ENCODE measurements at regions not wholly inside any gene's neighbourhood (a gene's known extent, or its start where the extent isn't known, plus 50 kb on each side); places are given as distances from the start of the nearest gene placed in this dataset.

DNA sequence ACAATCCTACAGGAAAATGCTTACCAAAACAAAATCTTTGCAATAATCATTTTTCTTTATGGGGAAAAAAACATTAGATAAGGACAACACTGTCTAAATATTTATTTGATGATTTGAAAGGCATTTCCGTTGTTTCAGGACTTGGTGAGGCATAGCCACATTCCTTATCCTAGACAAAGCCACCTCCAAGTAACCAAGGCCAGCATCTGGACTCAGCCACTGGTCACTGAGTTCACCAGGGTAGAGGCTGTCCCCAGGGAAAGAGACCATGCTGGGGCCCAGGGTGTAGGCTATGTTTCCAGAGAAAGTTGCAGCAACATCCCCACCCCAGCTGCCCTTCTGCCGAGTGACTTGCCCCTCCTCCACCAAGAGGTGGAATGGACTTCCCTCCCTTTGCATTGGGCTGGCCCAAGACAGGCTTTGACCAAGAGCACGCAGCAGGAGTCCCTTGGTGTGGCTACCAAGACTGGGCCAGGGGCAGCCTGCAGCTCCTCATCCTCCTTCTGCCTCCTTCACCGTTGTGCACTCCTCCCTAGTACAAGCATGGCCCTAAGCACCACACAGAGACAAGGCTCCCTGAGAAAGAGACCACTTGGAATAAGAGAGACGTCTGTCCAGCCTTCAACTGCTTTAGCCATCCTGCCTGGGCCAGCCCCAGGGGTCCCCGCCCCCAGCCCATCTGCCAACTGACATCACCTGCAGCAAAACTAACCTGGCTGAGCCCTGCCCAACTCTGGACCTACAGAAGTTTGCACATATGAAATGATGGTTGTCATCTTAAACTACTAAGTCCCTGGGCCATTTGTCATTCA lies 68.1 kb upstream of the SPIN1 start:
- POLR2A ChIA-PET, result no interaction called here
- H3K36me3 ChIP-seq (ENCODE audit: control insufficient read depth, insufficient read depth, low read length), result no peaks in the 10 kb centered on the region

DNA sequence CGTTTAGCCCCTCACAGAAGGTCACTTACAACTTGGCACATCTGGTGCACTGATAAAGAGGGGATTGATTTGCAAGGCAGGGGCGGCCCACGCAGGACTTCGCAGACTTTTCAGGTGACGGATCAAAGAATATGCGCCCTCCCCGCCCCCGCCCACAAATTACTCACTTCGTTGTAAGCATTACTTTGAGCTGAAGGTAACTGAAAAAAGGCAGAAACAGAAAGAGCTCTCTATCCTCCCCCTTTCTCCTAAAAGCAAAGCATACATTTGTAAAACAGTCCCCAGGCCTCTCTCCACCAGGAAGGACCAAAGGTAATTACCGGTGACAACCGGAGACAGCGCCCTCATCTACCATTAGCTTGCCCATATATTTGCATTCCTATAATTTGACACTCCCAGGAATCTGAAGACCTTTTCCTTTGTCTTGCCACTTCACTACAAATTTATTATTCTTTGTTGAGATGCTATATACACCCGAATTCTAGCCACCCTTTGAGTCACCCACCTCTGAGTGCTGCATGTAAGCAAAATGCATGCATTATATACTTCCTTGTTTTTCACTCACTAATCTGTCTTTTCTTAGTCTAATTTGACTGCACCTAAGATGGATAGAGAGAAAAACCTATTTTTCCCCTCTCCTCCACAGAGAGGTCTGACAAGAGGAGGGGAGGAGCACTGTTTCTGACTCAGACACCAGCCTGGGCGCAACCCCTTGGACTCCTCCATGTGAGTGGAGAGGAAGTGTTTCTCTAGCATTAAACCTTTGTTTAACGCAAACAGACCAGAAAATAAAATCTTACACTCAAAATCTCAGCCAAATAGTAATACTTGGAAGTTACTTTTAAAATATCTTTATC lies 74.7 kb upstream of the SPIN1 start:
- Histone ChIP-seq H3K36me3 (ENCODE audit: control insufficient read depth, insufficient read depth, low read length) (no peaks in the 10 kb centered on the region), H3K4me3 (ENCODE audit: low read depth, low read length) (no peak overlapping the region), H3K27me3 (ENCODE audit: control insufficient read depth, insufficient read depth, low read length) (no peaks in the 10 kb centered on the region)
- ChIA-PET CTCF (no interaction called here), POLR2A (no interaction called here)
- TF ChIP-seq, protein P1, sequence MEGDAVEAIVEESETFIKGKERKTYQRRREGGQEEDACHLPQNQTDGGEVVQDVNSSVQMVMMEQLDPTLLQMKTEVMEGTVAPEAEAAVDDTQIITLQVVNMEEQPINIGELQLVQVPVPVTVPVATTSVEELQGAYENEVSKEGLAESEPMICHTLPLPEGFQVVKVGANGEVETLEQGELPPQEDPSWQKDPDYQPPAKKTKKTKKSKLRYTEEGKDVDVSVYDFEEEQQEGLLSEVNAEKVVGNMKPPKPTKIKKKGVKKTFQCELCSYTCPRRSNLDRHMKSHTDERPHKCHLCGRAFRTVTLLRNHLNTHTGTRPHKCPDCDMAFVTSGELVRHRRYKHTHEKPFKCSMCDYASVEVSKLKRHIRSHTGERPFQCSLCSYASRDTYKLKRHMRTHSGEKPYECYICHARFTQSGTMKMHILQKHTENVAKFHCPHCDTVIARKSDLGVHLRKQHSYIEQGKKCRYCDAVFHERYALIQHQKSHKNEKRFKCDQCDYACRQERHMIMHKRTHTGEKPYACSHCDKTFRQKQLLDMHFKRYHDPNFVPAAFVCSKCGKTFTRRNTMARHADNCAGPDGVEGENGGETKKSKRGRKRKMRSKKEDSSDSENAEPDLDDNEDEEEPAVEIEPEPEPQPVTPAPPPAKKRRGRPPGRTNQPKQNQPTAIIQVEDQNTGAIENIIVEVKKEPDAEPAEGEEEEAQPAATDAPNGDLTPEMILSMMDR (IDR thresholded peaks at IDR 0.05; ENCODE audit: insufficient read depth, low read depth, low read length), result no peak
- no peak for DNase-seq (ENCODE audit: low read depth)

More for the DNA sequence above, 68.1 kb upstream of the SPIN1 start:
- DNase-seq (ENCODE audit: low read depth), result no peak
- TF ChIP-seq, protein P1 (IDR thresholded peaks at IDR 0.05; ENCODE audit: insufficient read depth, low read depth, low read length), result no peak
- no peak overlapping the region for H3K4me3 ChIP-seq (ENCODE audit: low read depth, low read length)
- CTCF ChIA-PET, result no interaction called here
- H3K27me3 ChIP-seq (ENCODE audit: control insufficient read depth, insufficient read depth, low read length), result no peaks in the 10 kb centered on the region

DNA sequence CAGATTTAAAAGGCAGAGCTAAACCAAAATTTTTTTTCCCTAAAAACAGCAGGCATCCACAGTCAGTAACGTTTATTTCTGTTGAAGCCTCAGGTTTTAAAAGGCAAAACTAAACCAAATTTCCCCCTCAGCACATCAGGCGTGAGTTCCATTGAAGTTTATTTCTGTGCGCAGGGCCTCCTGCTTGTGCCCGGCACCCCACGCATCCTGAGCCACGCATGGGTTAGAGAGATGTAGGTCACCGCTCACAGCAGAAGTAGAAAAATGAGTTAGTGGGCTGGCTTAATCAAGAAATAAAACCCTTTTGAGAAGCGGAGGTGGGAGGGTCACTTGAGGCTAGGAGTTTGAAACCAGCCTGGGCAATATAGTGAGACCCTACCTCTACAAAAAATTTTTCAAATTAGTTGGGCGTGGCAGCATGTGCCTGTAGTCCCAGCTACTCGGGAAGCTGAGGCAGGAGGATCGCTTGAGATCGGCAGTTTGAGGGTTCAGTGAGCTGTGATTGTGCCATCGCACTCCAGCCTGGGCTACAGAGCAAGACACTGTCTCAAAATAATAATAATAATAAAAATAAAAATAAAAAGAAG lies 75.6 kb upstream of the SPIN1 start:
- POLR2A ChIA-PET, result no interaction called here
- Histone ChIP-seq H3K27me3 (ENCODE audit: control insufficient read depth, insufficient read depth, low read length) (no peaks in the 10 kb centered on the region), H3K36me3 (ENCODE audit: control insufficient read depth, insufficient read depth, low read length) (no peaks in the 10 kb centered on the region), H3K4me3 (ENCODE audit: low read depth, low read length) (no peak overlapping the region)
- CTCF ChIA-PET, result no interaction called here
- no peak for DNase-seq (ENCODE audit: low read depth)
- TF ChIP-seq, protein P1 (IDR thresholded peaks at IDR 0.05; ENCODE audit: insufficient read depth, low read depth, low read length), result no peak

DNA sequence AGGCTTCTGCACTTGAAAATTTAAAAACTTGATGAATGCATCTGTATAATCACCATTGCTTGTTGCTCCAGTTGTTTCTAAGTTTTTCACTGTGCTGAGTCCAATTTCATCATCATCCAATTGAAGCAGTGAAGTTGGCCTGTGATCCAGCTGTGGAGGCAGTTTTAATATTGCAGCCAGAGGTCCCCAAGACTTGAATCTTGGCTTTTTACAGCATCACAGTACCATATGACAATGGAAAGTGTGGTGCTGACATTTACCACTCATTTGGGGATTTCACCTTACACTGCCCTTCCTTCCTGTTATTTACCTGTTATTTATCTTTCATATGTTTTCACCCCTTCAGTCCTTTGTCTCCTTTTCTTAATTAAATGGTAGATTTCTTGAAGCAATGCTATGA lies 76.2 kb upstream of the SPIN1 start:
- no peak for DNase-seq (ENCODE audit: low read depth)
- POLR2A ChIA-PET, result no interaction called here
- Histone ChIP-seq H3K36me3 (ENCODE audit: control insufficient read depth, insufficient read depth, low read length) (no peaks in the 10 kb centered on the region), H3K27me3 (ENCODE audit: control insufficient read depth, insufficient read depth, low read length) (no peaks in the 10 kb centered on the region), H3K4me3 (ENCODE audit: low read depth, low read length) (no peak overlapping the region)
- CTCF ChIA-PET, result no interaction called here
- TF ChIP-seq, protein P1 (IDR thresholded peaks at IDR 0.05; ENCODE audit: insufficient read depth, low read depth, low read length), result no peak

DNA sequence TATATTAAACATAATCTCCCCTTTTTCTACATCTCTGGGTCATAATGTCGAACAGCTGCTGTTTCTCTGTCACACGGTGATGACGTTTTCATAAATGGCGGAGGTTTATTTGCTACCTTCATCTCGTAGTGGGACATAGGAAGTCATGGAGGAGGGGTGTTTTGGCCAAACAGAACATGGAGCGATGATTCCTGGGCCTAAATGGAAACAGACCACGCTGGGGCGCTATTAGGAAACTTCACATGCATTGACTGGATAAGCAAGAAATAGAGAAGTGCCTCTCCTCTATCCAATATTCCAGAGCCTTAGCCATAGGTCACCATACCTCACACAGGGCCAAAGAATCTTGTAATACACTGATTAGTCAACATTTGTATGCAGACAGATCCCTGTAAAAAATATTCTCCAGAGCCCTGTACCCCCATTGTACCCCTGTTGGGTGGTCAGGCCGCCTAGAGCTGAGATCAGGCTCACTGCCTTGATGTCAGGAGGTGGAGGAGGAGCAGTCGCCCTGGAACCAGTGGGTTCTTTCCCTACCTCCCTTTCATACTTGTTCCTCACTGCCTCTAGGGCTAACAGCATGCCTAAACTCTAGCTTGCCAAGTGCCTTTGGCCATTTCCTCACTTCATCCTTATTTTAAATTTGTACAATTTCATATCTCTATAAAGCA lies 77.8 kb upstream of the SPIN1 start:
- Histone ChIP-seq H3K4me3 (ENCODE audit: low read depth, low read length) (no peak overlapping the region), H3K27me3 (ENCODE audit: control insufficient read depth, insufficient read depth, low read length) (no peaks in the 10 kb centered on the region), H3K36me3 (ENCODE audit: control insufficient read depth, insufficient read depth, low read length) (no peaks in the 10 kb centered on the region)
- ChIA-PET POLR2A (no interaction called here), CTCF (no interaction called here)
- DNase-seq (ENCODE audit: low read depth), result no peak
- TF ChIP-seq, protein P1 (IDR thresholded peaks at IDR 0.05; ENCODE audit: insufficient read depth, low read depth, low read length), result no peak

Data from BJ (cell line).